WTC11 (cell line): ENCODE measurements at regions not wholly inside any gene's neighbourhood (a gene's known extent, or its start where the extent isn't known, plus 50 kb on each side); places are given as distances from the start of the nearest gene placed in this dataset.

Experiments
- ATAC-seq: fragments of 200-7000 bp; cut with Tn5 transposase; 2 replicates; pipeline ENCODE4 v1.10.0; 2021; ENCODE audit warnings: mild to moderate bottlenecking, moderate library complexity
- CTCF ChIA-PET: fragments of 300-600 bp; sonication (Branson Sonifier 250); formaldehyde crosslinking; loops from one replicate; lab custom pipeline; 2021; ENCODE audit warnings: antibody characterized with exemption; lab: Charles Lee
- POLR2A ChIA-PET: fragments of 350-600 bp; sonication (Branson Sonifier 250); formaldehyde crosslinking; loops from one replicate; lab custom pipeline; 2021; ENCODE audit warnings: antibody characterized with exemption; lab: Charles Lee
- DNase-seq: peaks from one replicate; pipeline ENCODE4 v3.0.0; 2021; ENCODE audit warnings: low spot score
- H3K27ac Mint-ChIP-seq: 2 replicates; pipeline ENCODE4 v1.8.0; 2021; ENCODE audit warnings: mixed read lengths
- H3K27me3 Mint-ChIP-seq: 2 replicates; pipeline ENCODE4 v1.8.0; 2021; ENCODE audit warnings: low read depth, mild to moderate bottlenecking, moderate library complexity, mixed read lengths
- H3K36me3 Mint-ChIP-seq: 2 replicates; pipeline ENCODE4 v1.8.0; 2021; ENCODE audit warnings: mixed read lengths
- H3K4me1 Mint-ChIP-seq: 2 replicates; pipeline ENCODE4 v1.8.0; 2022; ENCODE audit warnings: mixed read lengths
- H3K4me3 Mint-ChIP-seq: 2 replicates; pipeline ENCODE4 v1.8.0; 2021; ENCODE audit warnings: mild to moderate bottlenecking, moderate library complexity, mixed read lengths
- H3K9me3 Mint-ChIP-seq: 2 replicates; pipeline ENCODE4 v1.8.0; 2021; ENCODE audit warnings: mixed read lengths
- ELF4 ChIP-seq: sonication (generic); formaldehyde crosslinking; IDR thresholded peaks from 2 replicates; pipeline ENCODE4 v1.8.1; 2022; ENCODE audit warnings: low read depth, mild to moderate bottlenecking, moderate library complexity, missing genetic modification reagents
- FOXP1 ChIP-seq: sonication (generic); formaldehyde crosslinking; IDR thresholded peaks from 2 replicates; pipeline ENCODE4 v1.8.0; 2022; ENCODE audit warnings: missing genetic modification reagents, mild to moderate bottlenecking, moderate library complexity, borderline replicate concordance
- GABPB1 ChIP-seq: sonication (generic); formaldehyde crosslinking; IDR thresholded peaks from 2 replicates; pipeline ENCODE4 v1.8.1; 2023; ENCODE audit warnings: mild to moderate bottlenecking, missing genetic modification reagents
- HMGA2 ChIP-seq: fragments of 250-450 bp; sonication (Bioruptor Pico); IDR thresholded peaks from 2 replicates; pipeline ENCODE4 v1.4.0; 2021; ENCODE audit warnings: mild to moderate bottlenecking, moderate library complexity
- NFE2L1 ChIP-seq: sonication (generic); formaldehyde crosslinking; IDR thresholded peaks from 2 replicates; pipeline ENCODE4 v1.8.1; 2023; ENCODE audit warnings: missing genetic modification reagents
- NFYB ChIP-seq: sonication (generic); formaldehyde crosslinking; conservative IDR thresholded peaks from 2 replicates; pipeline ENCODE4 v1.8.0; 2022; ENCODE audit warnings: low read depth, missing genetic modification reagents
- NR1H2 ChIP-seq: sonication (generic); formaldehyde crosslinking; IDR thresholded peaks from 2 replicates; pipeline ENCODE4 v1.9.0; 2021; ENCODE audit warnings: mild to moderate bottlenecking, moderate library complexity, missing genetic modification reagents
- NR2C2 ChIP-seq: sonication (generic); formaldehyde crosslinking; IDR thresholded peaks from 2 replicates; pipeline ENCODE4 v1.8.0; 2022; ENCODE audit warnings: mild to moderate bottlenecking, missing genetic modification reagents
- NR3C1 ChIP-seq: sonication (generic); formaldehyde crosslinking; conservative IDR thresholded peaks from 2 replicates; pipeline ENCODE4 v1.8.1; 2023; ENCODE audit warnings: low read depth, mild to moderate bottlenecking, missing genetic modification reagents
- PRRX2 ChIP-seq: fragments of 250-450 bp; sonication (Bioruptor Pico); IDR thresholded peaks from 2 replicates; pipeline ENCODE4 v1.8.0; 2021; ENCODE audit warnings: mild to moderate bottlenecking
- SOX15 ChIP-seq: fragments of 250-450 bp; sonication (Bioruptor Pico); IDR thresholded peaks from 2 replicates; pipeline ENCODE4 v1.9.0; 2021; ENCODE audit warnings: mild to moderate bottlenecking
- ZNF317 ChIP-seq: sonication (generic); formaldehyde crosslinking; IDR thresholded peaks from 2 replicates; pipeline ENCODE4 v1.8.1; 2023; ENCODE audit warnings: low read depth, mild to moderate bottlenecking, moderate library complexity, missing genetic modification reagents, borderline replicate concordance
- TF ChIP-seq, protein P1 (sequence below): sonication (generic); formaldehyde crosslinking; IDR thresholded peaks from 2 replicates; pipeline ENCODE4 v1.8.1; 2023; ENCODE audit warnings: mild to moderate bottlenecking, missing genetic modification reagents, borderline replicate concordance
- TF ChIP-seq, protein P2 (sequence below): sonication (generic); formaldehyde crosslinking; IDR thresholded peaks from 2 replicates; pipeline ENCODE4 v1.8.1; 2023; ENCODE audit warnings: mild to moderate bottlenecking, missing genetic modification reagents, moderate library complexity
- TF ChIP-seq, protein P3 (sequence below): sonication (generic); formaldehyde crosslinking; IDR thresholded peaks from 2 replicates; pipeline ENCODE4 v1.8.1; 2023; ENCODE audit warnings: mild to moderate bottlenecking, missing genetic modification reagents, moderate library complexity
- TF ChIP-seq, protein P4 (sequence below): sonication (generic); formaldehyde crosslinking; IDR thresholded peaks from 2 replicates; pipeline ENCODE4 v1.8.0; 2022; ENCODE audit warnings: mild to moderate bottlenecking, missing genetic modification reagents
- TF ChIP-seq, protein P5 (sequence below): sonication (generic); formaldehyde crosslinking; IDR thresholded peaks from 2 replicates; pipeline ENCODE4 v1.8.1; 2023; ENCODE audit warnings: mild to moderate bottlenecking, moderate library complexity, missing genetic modification reagents
- TF ChIP-seq, protein P6 (sequence below): sonication (generic); formaldehyde crosslinking; IDR thresholded peaks from 2 replicates; pipeline ENCODE4 v1.8.1; 2022; ENCODE audit warnings: mild to moderate bottlenecking, moderate library complexity, missing genetic modification reagents

DNA sequence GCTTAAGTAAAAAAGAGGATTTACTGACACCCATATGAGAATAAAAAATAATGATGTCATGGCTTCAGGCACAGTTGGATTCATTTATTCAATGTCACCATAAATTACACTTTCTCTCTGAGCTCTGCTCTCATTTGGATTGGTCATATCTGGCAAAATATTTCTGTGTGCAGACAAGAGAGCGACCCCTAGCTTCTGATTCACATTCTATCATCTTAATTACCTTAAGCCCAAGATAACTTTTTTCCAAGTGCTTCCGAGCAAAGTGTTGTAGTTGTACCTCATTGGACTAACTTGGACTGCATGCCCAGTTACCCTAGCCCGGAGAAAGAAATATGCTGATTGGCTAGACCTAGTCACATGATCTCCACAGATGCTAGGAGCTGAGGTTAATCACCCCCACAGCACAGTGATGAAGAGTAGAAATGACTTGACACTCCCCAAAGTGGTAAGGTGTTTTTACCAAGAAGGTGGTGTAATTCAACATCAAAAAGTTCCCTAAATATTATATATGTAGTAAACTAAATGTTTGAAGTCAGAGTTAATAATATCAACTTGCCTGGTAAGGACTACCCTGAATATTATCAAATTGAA, 552.2 kb upstream of the SUCLG2 start:
- no peaks in the 10 kb centered on the region for H3K27me3 Mint-ChIP-seq

DNA sequence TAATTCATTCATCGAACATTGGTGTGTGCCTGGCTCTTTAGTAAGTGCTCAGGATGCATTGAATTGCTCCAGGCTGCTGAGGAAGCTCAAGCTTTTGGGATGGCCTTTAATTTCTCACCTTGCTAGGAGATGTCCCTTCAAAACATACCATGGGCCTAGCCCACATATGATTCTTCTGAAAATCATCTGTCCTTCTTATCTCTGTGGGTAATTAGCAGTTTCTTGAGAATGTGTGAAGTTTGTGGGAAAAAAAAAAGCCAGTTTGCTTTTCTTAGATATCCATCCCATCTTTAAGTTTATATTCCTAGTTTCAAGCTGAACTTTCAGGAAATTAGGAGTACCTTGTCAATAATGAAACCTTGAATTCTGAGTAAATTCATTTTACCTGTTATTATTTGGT, 532.3 kb upstream of the SUCLG2 start:
- no peaks in the 10 kb centered on the region for H3K27me3 Mint-ChIP-seq
- TF ChIP-seq ZNF317 (peak; percentile 86), NR3C1 (CRISPR knock-in tag) (no peak)
- ChIA-PET CTCF (no interaction called here), POLR2A (no interaction called here)
- H3K27ac Mint-ChIP-seq = no peak overlapping the region
- no peaks in the 10 kb centered on the region for H3K4me1 Mint-ChIP-seq
- DNase-seq = no peak
- peaks cover 15% of the 10 kb centered on the region for H3K9me3 Mint-ChIP-seq
- H3K36me3 Mint-ChIP-seq = no peaks in the 10 kb centered on the region
- H3K4me3 Mint-ChIP-seq = no peak overlapping the region
- ATAC-seq = no peak

More for the DNA sequence above, 552.2 kb upstream of the SUCLG2 start:
- TF ChIP-seq, protein P1, sequence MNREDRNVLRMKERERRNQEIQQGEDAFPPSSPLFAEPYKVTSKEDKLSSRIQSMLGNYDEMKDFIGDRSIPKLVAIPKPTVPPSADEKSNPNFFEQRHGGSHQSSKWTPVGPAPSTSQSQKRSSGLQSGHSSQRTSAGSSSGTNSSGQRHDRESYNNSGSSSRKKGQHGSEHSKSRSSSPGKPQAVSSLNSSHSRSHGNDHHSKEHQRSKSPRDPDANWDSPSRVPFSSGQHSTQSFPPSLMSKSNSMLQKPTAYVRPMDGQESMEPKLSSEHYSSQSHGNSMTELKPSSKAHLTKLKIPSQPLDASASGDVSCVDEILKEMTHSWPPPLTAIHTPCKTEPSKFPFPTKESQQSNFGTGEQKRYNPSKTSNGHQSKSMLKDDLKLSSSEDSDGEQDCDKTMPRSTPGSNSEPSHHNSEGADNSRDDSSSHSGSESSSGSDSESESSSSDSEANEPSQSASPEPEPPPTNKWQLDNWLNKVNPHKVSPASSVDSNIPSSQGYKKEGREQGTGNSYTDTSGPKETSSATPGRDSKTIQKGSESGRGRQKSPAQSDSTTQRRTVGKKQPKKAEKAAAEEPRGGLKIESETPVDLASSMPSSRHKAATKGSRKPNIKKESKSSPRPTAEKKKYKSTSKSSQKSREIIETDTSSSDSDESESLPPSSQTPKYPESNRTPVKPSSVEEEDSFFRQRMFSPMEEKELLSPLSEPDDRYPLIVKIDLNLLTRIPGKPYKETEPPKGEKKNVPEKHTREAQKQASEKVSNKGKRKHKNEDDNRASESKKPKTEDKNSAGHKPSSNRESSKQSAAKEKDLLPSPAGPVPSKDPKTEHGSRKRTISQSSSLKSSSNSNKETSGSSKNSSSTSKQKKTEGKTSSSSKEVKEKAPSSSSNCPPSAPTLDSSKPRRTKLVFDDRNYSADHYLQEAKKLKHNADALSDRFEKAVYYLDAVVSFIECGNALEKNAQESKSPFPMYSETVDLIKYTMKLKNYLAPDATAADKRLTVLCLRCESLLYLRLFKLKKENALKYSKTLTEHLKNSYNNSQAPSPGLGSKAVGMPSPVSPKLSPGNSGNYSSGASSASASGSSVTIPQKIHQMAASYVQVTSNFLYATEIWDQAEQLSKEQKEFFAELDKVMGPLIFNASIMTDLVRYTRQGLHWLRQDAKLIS = no peak
- TF ChIP-seq, protein P2, sequence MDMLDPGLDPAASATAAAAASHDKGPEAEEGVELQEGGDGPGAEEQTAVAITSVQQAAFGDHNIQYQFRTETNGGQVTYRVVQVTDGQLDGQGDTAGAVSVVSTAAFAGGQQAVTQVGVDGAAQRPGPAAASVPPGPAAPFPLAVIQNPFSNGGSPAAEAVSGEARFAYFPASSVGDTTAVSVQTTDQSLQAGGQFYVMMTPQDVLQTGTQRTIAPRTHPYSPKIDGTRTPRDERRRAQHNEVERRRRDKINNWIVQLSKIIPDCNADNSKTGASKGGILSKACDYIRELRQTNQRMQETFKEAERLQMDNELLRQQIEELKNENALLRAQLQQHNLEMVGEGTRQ (CRISPR knock-in tag) = peak; percentile 45
- TF ChIP-seq, all 79 proteins: peak for 1
- ChIA-PET CTCF (interaction anchor here (1.0 to 1.3 kb wide), 2 partner anchors 17 to 668 kb away, joined by 3 read pairs; no protein-coding TSS in a partner anchor), POLR2A (no interaction called here)
- DNase-seq = no peak
- ATAC-seq = no peak
- Mint-ChIP-seq H3K4me3 (no peak overlapping the region), H3K36me3 (peaks cover 19% of the 10 kb centered on the region), H3K27ac (no peak overlapping the region), H3K4me1 (peaks cover 5% of the 10 kb centered on the region), H3K9me3 (peaks cover 39% of the 10 kb centered on the region)

DNA sequence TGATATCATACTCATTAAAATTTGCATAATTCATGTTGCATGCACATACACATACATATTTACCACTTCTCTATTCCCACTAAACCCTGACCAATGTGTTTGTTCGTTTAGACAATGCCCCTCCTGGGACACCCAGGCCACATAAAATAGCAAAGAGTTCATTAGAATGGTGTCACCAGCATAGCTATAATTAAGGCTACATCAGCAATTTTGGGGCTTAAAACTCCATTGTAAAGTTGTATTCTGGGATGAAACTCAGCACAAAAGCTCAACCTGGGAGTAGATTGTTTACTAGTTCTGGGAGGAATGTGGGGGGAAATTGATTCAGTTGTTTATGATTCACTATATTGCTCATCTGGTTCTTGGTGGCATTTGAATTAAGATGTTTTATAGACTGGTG, 522.2 kb upstream of the SUCLG2 start:
- TF ChIP-seq, protein P3, sequence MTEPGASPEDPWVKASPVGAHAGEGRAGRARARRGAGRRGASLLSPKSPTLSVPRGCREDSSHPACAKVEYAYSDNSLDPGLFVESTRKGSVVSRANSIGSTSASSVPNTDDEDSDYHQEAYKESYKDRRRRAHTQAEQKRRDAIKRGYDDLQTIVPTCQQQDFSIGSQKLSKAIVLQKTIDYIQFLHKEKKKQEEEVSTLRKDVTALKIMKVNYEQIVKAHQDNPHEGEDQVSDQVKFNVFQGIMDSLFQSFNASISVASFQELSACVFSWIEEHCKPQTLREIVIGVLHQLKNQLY (CRISPR knock-in tag) = no peak
- TF ChIP-seq GABPB1 (CRISPR knock-in tag) (no peak), SOX15 (CRISPR knock-in tag) (no peak), NFYB (no peak), NFE2L1 (CRISPR knock-in tag) (no peak), NR1H2 (CRISPR knock-in tag) (no peak), HMGA2 (CRISPR knock-in tag) (no peak), PRRX2 (CRISPR knock-in tag) (no peak), FOXP1 (CRISPR knock-in tag) (no peak), NR2C2 (CRISPR knock-in tag) (no peak), ELF4 (CRISPR knock-in tag) (no peak)
- TF ChIP-seq, protein P4, sequence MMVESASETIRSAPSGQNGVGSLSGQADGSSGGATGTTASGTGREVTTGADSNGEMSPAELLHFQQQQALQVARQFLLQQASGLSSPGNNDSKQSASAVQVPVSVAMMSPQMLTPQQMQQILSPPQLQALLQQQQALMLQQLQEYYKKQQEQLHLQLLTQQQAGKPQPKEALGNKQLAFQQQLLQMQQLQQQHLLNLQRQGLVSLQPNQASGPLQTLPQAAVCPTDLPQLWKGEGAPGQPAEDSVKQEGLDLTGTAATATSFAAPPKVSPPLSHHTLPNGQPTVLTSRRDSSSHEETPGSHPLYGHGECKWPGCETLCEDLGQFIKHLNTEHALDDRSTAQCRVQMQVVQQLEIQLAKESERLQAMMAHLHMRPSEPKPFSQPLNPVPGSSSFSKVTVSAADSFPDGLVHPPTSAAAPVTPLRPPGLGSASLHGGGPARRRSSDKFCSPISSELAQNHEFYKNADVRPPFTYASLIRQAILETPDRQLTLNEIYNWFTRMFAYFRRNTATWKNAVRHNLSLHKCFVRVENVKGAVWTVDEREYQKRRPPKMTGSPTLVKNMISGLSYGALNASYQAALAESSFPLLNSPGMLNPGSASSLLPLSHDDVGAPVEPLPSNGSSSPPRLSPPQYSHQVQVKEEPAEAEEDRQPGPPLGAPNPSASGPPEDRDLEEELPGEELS (CRISPR knock-in tag) = no peak
- TF ChIP-seq, protein P5, sequence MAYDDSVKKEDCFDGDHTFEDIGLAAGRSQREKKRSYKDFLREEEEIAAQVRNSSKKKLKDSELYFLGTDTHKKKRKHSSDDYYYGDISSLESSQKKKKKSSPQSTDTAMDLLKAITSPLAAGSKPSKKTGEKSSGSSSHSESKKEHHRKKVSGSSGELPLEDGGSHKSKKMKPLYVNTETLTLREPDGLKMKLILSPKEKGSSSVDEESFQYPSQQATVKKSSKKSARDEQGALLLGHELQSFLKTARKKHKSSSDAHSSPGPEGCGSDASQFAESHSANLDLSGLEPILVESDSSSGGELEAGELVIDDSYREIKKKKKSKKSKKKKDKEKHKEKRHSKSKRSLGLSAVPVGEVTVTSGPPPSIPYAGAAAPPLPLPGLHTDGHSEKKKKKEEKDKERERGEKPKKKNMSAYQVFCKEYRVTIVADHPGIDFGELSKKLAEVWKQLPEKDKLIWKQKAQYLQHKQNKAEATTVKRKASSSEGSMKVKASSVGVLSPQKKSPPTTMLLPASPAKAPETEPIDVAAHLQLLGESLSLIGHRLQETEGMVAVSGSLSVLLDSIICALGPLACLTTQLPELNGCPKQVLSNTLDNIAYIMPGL (CRISPR knock-in tag) = no peak
- TF ChIP-seq, protein P6, sequence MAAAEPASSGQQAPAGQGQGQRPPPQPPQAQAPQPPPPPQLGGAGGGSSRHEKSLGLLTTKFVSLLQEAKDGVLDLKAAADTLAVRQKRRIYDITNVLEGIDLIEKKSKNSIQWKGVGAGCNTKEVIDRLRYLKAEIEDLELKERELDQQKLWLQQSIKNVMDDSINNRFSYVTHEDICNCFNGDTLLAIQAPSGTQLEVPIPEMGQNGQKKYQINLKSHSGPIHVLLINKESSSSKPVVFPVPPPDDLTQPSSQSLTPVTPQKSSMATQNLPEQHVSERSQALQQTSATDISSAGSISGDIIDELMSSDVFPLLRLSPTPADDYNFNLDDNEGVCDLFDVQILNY (CRISPR knock-in tag) = no peak
- peaks cover 37% of the 10 kb centered on the region for H3K36me3 Mint-ChIP-seq
- no peak for DNase-seq
- H3K4me1 Mint-ChIP-seq = no peaks in the 10 kb centered on the region
- ChIA-PET CTCF (no interaction called here), POLR2A (no interaction called here)
- H3K4me3 Mint-ChIP-seq = no peak overlapping the region
- H3K27ac Mint-ChIP-seq = no peak overlapping the region
- H3K9me3 Mint-ChIP-seq = peaks cover 57% of the 10 kb centered on the region
- H3K27me3 Mint-ChIP-seq = no peaks in the 10 kb centered on the region; the same call in 1 of the 2 replicates
- no peak for ATAC-seq
